ENCODE measurements at regions not wholly inside any gene's neighbourhood (a gene's known extent, or its start where the extent isn't known, plus 50 kb on each side); places are given as distances from the start of the nearest gene placed in this dataset.
A peak's percentile ranks its signal among the peaks of the same experiment; 100 is the strongest.
"Not testable (repeated sequence)": the region's sequence is repeated elsewhere in the genome, so short reads cannot be mapped to it uniquely, and the experiment has no call there.

GRCh38 chr10:118834370-118834769 is 79.6 kb upstream of the CACUL1 start:
- not testable (repeated sequence) for DNase-seq (ENCODE audit: low read depth in 4 of 4, low spot score in 3 of 4)

- no peak for DNase-seq (ENCODE audit: low read depth in 4 of 4, low spot score in 3 of 4)
Observed at GRCh38 chr10:118835682-118836326, 81.0 kb upstream of the CACUL1 start.

- no peak for DNase-seq (ENCODE audit: low read depth in 4 of 4, low spot score in 3 of 4)
Observed at GRCh38 chr10:118838364-118838763, 83.6 kb upstream of the CACUL1 start.

- DNase-seq (ENCODE audit: low read depth in 4 of 4, low spot score in 3 of 4): no peak
Observed at GRCh38 chr10:118839348-118839747, 84.6 kb upstream of the CACUL1 start.

GRCh38 chr10:118840071-118840775 is 85.5 kb upstream of the CACUL1 start:
- no peak for DNase-seq (ENCODE audit: low read depth in 4 of 4, low spot score in 3 of 4)

GRCh38 chr10:118840776-118841468 is 86.2 kb upstream of the CACUL1 start:
- no peak for DNase-seq (ENCODE audit: low read depth in 4 of 4, low spot score in 3 of 4)

GRCh38 chr10:118841881-118842605 is 87.3 kb upstream of the CACUL1 start:
- DNase-seq (ENCODE audit: low read depth in 4 of 4, low spot score in 3 of 4): no peak

GRCh38 chr10:118842843-118843624 is 88.3 kb upstream of the CACUL1 start:
- DNase-seq (ENCODE audit: low read depth in 4 of 4, low spot score in 3 of 4): no peak

GRCh38 chr10:118843647-118844265 is 89.0 kb upstream of the CACUL1 start:
- DNase-seq (ENCODE audit: low read depth in 4 of 4, low spot score in 3 of 4): no peak

- peak in 3 of 4 donors; percentile 23 to 50 (median 39) for DNase-seq (ENCODE audit: low read depth in 4 of 4, low spot score in 3 of 4)
Observed at GRCh38 chr10:118844731-118845521, 90.2 kb upstream of the CACUL1 start.

- DNase-seq (ENCODE audit: low read depth in 4 of 4, low spot score in 3 of 4): no peak
Observed at GRCh38 chr10:118845776-118846175, 91.0 kb upstream of the CACUL1 start.

GRCh38 chr10:118850418-118851061 is 95.8 kb upstream of the CACUL1 start:
- no peak for DNase-seq (ENCODE audit: low read depth in 4 of 4, low spot score in 3 of 4)

GRCh38 chr10:118851062-118852035 is 96.6 kb upstream of the CACUL1 start:
- DNase-seq (ENCODE audit: low read depth in 4 of 4, low spot score in 3 of 4): no peak

- DNase-seq (ENCODE audit: low read depth in 4 of 4, low spot score in 3 of 4): no peak
Observed at GRCh38 chr10:118853916-118854315, 99.1 kb upstream of the CACUL1 start.

- DNase-seq (ENCODE audit: low read depth in 4 of 4, low spot score in 3 of 4): no peak
Observed at GRCh38 chr10:118856106-118856505, 101.3 kb upstream of the CACUL1 start.

- DNase-seq (ENCODE audit: low read depth in 4 of 4, low spot score in 3 of 4): no peak
Observed at GRCh38 chr10:118865998-118866693, 111.4 kb upstream of the CACUL1 start.

- no peak for DNase-seq (ENCODE audit: low read depth in 4 of 4, low spot score in 3 of 4)
Observed at GRCh38 chr10:118867768-118868167, 113.0 kb upstream of the CACUL1 start.
